ENCODE measurements at regions not wholly inside any gene's neighbourhood (a gene's known extent, or its start where the extent isn't known, plus 50 kb on each side); places are given as distances from the start of the nearest gene placed in this dataset.

DNA sequence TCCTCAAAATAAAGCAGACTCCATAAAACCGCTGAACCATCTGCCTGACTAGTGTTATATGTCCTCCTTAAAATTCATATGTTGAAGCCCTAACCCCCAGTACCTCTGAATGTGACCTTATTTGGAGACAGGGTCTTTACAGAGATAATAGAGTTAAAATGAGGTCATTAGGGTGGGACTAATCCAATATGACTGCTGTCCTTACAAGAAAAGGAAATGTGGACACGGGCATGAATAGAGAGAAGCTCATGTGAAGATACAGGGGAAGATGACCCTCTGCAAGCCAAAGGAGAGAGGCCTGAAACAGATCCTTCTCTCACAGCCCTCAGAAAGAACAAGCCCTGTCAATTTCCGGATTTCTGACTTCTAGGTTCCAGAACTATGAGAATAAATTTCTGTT is 82.0 kb upstream of the KLHL13 start:
- H3K4me3 ChIP-seq (ENCODE audit: low read depth, low read length): no peak overlapping the region
- no peaks in the 10 kb centered on the region for H3K36me3 ChIP-seq (ENCODE audit: control insufficient read depth, insufficient read depth, low read length)
- no peaks in the 10 kb centered on the region for H3K27me3 ChIP-seq (ENCODE audit: control insufficient read depth, insufficient read depth, low read length)
- TF ChIP-seq, protein P1, sequence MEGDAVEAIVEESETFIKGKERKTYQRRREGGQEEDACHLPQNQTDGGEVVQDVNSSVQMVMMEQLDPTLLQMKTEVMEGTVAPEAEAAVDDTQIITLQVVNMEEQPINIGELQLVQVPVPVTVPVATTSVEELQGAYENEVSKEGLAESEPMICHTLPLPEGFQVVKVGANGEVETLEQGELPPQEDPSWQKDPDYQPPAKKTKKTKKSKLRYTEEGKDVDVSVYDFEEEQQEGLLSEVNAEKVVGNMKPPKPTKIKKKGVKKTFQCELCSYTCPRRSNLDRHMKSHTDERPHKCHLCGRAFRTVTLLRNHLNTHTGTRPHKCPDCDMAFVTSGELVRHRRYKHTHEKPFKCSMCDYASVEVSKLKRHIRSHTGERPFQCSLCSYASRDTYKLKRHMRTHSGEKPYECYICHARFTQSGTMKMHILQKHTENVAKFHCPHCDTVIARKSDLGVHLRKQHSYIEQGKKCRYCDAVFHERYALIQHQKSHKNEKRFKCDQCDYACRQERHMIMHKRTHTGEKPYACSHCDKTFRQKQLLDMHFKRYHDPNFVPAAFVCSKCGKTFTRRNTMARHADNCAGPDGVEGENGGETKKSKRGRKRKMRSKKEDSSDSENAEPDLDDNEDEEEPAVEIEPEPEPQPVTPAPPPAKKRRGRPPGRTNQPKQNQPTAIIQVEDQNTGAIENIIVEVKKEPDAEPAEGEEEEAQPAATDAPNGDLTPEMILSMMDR (IDR thresholded peaks at IDR 0.05; ENCODE audit: insufficient read depth, low read depth, low read length): no peak
- ChIA-PET POLR2A (no interaction called here), CTCF (no interaction called here)
- no peak for DNase-seq (ENCODE audit: low read depth)

DNA sequence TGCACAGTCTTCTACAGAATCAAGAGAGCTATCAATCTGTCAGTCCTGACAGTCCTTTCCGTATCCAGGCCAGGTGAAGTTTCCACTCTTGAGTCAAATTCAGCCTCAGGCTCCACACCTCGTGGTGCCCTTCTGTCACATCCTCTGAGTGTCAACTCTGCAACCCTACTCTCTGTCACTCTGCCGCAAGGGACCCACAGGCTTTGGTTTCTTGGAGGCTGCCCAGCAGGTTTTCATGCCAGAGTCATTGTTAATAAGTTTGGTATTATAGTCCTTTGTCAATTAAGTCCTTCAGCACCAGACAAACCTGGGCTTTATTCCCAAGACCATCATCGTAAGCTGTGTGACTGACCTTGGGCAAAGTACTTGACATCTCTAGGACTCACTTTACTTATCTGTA is 83.4 kb upstream of the KLHL13 start:
- H3K4me3 ChIP-seq (ENCODE audit: low read depth, low read length): no peak overlapping the region
- POLR2A ChIA-PET: no interaction called here
- no peaks in the 10 kb centered on the region for H3K27me3 ChIP-seq (ENCODE audit: control insufficient read depth, insufficient read depth, low read length)
- TF ChIP-seq, protein P1 (IDR thresholded peaks at IDR 0.05; ENCODE audit: insufficient read depth, low read depth, low read length): no peak
- H3K36me3 ChIP-seq (ENCODE audit: control insufficient read depth, insufficient read depth, low read length): no peaks in the 10 kb centered on the region
- CTCF ChIA-PET: no interaction called here
- no peak for DNase-seq (ENCODE audit: low read depth)

DNA sequence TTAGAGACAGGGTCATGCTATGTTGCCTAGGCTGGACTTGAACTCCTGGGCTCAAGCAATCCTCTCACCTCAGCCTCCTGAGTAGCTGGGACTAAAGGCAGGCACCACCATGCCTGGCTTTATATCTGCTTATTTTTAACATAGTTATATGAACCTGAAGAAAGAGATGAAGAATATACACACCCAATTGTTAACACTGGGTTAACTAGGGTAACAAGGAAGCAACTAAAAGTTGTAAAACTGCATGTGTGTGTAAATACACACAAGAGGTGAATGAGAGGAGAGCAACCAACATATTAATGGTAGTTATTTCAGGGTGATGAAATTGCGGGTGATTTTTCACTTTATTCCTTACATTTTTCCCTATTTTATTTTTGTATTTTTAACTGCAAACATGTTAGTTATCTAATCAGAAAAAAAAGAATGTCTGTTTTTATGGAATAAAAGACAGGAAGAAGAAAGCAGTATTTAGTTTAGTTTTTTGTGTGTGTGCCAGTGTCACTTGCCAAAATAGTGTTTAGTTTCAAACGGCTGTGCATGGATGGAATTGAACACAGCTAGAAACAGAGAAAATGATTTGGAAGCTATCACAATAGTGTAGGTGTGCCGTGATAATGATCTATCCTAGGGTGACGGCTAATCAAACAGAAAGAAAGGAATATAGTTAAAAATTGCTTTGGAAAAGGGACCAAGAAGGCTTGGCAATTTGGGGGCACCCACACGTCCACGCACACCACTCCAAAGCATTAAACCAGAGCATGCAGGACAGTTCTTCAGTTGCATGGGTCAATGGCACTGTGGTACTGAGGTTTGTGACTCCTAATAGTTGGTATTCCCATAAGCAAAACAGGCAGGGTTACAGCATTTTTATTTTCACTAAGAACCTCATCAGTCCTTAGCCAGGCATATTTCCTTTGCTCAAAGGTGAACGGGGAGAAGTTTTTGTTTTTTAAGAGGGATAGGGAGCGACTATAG is 89.1 kb upstream of the KLHL13 start:
- Histone ChIP-seq H3K36me3 (ENCODE audit: control insufficient read depth, insufficient read depth, low read length) (no peaks in the 10 kb centered on the region), H3K4me3 (ENCODE audit: low read depth, low read length) (no peak overlapping the region), H3K27me3 (ENCODE audit: control insufficient read depth, insufficient read depth, low read length) (no peaks in the 10 kb centered on the region)
- POLR2A ChIA-PET: no interaction called here
- no peak for DNase-seq (ENCODE audit: low read depth)
- TF ChIP-seq, protein P1 (IDR thresholded peaks at IDR 0.05; ENCODE audit: insufficient read depth, low read depth, low read length): no peak
- CTCF ChIA-PET: no interaction called here

DNA sequence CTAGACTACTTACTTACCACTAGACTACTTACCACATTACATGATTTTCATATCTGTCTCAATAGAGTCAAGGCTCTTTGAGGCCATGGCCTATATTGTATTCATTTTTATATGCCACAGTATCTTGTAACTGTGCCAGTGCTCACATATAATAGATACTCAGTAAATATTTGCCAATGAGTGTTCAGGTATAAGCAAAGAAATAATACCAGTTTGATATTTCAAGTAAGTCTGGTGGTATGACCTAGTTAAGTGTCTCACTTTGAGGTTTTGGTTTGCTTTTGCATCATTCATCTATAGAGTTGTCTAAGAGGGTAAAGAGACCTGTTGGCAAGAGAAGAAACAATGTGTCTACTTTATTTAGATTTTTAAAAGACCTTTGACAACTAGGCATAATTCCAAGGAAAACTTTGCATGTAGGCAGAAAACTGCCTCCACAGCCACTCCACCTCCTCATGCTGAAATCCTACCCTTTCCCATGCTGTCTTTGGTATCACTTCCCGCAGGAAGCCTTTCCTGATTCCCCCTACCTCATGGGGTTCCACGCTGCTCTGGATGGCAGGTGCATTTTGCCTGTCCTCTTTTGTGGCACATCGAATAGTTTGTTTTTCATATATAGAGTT is 91.3 kb upstream of the KLHL13 start:
- DNase-seq (ENCODE audit: low read depth): no peak
- Histone ChIP-seq H3K27me3 (ENCODE audit: control insufficient read depth, insufficient read depth, low read length) (no peaks in the 10 kb centered on the region), H3K4me3 (ENCODE audit: low read depth, low read length) (no peak overlapping the region), H3K36me3 (ENCODE audit: control insufficient read depth, insufficient read depth, low read length) (no peaks in the 10 kb centered on the region)
- CTCF ChIA-PET: no interaction called here
- TF ChIP-seq, protein P1 (IDR thresholded peaks at IDR 0.05; ENCODE audit: insufficient read depth, low read depth, low read length): no peak
- POLR2A ChIA-PET: no interaction called here

DNA sequence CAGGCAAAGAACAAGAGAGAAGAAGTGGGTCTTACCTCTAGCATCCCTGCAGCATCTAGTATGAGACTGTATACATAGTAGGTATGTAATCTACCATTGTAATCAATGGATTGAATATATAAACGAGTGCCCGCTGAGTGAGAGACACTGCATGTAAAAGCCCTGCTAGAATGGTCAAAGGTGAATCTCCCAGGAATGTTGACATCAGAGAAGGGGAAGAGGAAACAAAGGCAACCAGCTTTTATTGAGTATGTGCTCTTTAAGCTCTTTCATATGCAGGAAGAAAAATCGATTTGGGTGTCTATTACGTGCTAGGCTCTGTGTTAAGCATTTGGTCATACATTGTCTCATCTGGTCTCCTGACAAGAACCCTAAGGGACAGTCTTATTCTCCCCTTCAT is 91.9 kb upstream of the KLHL13 start:
- no peaks in the 10 kb centered on the region for H3K27me3 ChIP-seq (ENCODE audit: control insufficient read depth, insufficient read depth, low read length)
- TF ChIP-seq, protein P1 (IDR thresholded peaks at IDR 0.05; ENCODE audit: insufficient read depth, low read depth, low read length): no peak
- DNase-seq (ENCODE audit: low read depth): no peak
- ChIA-PET CTCF (no interaction called here), POLR2A (no interaction called here)
- H3K4me3 ChIP-seq (ENCODE audit: low read depth, low read length): no peak overlapping the region
- no peaks in the 10 kb centered on the region for H3K36me3 ChIP-seq (ENCODE audit: control insufficient read depth, insufficient read depth, low read length)

Measured in BJ (cell line).